CMK (cell line): ENCODE measurements at regions not wholly inside any gene's neighbourhood (a gene's known extent, or its start where the extent isn't known, plus 50 kb on each side); places are given as distances from the start of the nearest gene placed in this dataset.

Experiments used
- DNase-seq: peaks from one replicate; pipeline ENCODE4 v3.0.0-alpha.2; 2010; ENCODE audit warnings: low read depth

DNA sequence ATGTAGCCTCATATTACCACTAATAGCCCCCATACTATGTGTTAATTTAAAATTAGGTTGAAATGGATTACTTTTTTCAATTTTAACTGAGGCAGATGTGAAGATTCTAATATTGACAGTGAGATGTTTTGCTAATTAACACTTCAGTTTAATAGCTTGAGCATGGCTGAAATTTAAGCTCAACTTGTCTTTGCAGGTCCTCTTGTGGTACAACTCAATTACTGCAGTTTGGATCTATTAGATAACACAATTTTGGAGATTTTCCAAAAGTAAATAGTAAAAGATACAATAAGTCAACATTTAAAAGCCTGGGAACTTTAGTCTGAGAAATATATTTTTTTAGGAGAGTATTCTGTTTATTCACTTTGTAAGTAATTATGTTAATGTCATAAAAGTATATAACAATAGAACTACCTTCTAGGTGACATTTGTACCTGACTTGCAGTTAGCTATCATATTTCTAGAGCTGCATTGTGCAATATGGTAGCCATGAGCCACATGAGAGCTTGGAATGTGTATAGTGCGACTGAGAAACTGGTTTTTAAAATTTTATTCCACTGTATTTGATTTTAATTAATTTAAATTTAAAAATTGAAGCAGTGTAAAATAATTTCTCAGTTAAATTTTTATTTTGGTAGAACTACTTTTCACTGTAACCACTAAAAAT lies 73.1 kb upstream of the FMR1 start:
- DNase-seq = no peak

DNA sequence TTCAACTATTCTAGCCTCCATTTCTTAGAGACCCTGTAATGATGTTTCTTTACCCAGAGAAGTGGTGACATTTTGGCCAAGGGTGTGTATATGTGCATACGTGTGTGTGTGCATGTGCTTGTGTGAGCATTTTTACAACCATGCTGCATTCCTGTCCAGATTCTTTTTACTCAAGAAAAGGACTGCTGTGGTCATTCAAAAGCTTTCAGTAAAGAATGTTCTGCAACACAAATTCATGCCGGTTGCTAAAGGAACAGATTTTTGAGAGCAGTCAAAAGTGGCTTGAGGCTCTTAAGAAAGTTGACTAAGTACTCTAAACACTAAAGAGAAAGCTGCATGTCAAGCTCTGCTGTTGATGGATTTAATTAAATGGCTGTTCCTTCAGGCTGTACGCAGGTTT lies 65.0 kb upstream of the FMR1 start:
- DNase-seq = no peak

DNA sequence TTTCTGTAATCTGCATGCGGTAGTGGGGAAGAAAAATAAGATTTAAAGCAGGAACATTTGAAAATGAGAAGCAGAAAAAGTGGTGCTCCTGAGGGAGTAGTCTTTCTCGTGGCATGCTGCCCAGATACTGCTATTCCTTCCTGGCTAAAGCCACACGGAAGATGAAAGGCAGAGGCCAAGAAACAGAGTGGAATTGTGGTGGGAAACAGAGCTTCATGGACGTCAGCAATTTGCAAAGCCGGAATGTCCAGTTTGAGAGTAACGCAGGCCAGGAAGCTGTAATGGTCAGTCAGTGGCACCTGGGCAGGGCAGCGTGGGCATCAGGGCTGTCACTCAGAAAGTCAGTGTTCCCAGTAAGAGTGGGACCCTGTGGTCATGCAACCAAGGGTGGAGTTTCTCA lies 63.7 kb upstream of the FMR1 start:
- no peak for DNase-seq

DNA sequence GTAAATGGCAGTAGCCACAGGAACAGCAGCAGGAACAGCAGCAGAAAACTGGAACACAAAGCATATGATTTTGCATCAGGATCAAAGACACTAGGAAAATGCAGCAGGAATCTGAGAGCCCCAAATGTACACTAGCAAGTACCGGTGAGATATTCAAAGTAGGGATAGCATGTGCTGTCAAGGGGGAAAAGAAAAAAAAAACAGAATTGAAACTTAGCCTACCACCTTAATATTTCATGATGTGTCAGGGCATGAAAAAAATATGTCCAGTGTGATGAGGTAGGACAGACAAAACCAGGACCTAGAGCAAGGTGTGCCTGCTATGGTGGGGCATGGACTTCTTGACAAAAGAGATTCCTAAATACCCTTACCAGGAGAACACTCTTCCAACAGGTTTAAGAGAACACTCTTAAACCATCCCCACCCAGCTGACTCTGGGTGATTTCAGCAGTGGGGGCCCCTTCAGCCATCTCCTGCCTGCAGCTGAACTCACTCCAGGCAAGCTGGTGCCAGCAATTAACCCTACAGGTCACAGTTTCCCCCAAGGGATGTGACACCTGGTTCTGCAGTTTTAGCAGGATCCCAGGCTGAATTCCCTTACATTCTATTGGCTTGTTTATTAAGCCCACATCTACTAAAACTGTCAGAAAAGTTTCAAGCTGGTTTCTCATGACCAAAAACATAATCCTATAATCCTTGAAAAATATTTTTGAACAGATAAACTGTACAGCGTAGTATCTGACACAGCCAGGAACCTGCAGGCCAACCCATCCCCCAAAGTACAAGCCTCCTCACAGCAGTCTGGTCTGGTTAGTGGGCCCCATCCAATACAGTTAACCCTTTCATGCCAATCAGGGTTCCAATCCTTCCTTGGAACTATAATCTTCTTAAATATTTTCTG lies 62.9 kb upstream of the FMR1 start:
- no peak for DNase-seq

DNA sequence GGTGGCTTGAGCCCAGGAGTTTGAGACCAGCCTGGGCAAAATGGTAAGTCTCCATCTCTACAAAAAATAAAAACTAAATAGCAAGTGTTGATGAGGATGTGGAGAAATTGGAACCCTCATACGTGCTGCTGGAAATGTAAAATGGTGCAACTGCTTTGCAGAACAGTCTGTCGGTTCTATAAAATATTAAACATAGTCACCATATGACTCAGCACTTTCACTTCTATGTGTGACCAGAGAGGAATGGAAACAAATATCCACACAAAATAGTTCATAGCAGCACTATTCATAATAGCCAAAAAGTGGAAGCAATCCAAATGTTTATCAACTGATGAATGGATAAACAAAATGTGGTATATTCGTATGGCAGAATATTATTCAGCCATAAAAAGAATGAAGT lies 60.8 kb upstream of the FMR1 start:
- no peak for DNase-seq

DNA sequence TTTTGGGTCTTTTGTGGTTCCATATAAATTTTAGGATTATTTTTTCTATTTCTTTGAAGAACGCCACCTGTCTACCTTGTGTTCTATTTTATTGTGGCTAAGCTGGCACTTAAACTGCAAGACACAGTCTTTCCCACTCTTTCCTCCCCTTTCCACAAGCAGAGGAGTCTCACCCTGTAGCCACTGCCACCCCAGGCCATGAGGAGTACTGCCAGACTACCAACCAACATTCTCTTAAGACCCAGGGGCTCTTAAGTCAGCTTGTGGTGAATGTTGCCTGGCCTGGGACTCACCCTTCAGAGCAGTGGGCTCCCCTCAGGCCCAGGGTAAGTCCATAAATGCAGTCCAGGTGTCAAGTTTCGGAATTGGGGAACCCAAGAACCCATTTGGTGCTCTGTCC lies 58.0 kb upstream of the FMR1 start:
- DNase-seq = no peak

DNA sequence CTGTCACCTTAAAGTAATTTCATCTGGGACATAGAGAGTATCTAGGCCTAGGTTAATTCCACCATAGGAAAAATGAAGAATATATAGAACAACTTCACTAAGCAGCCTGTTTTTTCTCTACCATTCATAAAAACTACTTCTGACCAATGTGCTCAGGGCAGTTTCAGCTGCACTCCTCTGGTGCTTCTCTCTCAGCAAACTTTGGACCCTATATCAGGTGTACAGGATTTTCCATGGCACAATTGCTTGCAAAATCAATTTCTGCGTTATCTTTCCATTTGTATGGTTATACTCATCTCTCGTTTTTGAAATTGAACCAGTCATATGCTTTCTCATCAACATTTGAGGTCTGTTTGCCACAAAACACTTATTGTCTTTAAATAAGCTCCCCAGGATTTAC lies 52.1 kb upstream of the FMR1 start:
- no peak for DNase-seq
